ENCODE measurements at regions not wholly inside any gene's neighbourhood (a gene's known extent, or its start where the extent isn't known, plus 50 kb on each side); places are given as distances from the start of the nearest gene placed in this dataset.

- H3K4me2 ChIP-seq (ENCODE audit: insufficient read depth, low read length, poor library complexity, severe bottlenecking), result no peak overlapping the region
- no peak overlapping the region for H2AFZ ChIP-seq (ENCODE audit: low read length)
- H3K9me3 ChIP-seq (replicated peaks in 1 of 2; ENCODE audit: control insufficient read depth in 2 of 2, insufficient read depth in 1 of 2, low read depth in 1 of 2, low read length in 2 of 2), result peaks cover 0 to 8% of the 10 kb centered on the region in 2 donors
- H3K79me1 ChIP-seq (ENCODE audit: low read depth, low read length), result no peaks in the 10 kb centered on the region
- no peak overlapping the region for H4K91ac ChIP-seq (ENCODE audit: low read depth, low read length, poor library complexity)
- H3K4ac ChIP-seq (ENCODE audit: low read length), result no peak overlapping the region
- no peak for DNase-seq (ENCODE audit: low spot score)
- no peak overlapping the region for H2BK120ac ChIP-seq (ENCODE audit: low read depth, low read length)
- no peak overlapping the region for H4K8ac ChIP-seq (ENCODE audit: low read depth, low read length)
- H3K23ac ChIP-seq (ENCODE audit: low read depth, low read length, poor library complexity), result no peak overlapping the region
- H3K4me3 ChIP-seq (ENCODE audit: low read length in 2 of 2), result no peak overlapping the region
- H2BK15ac ChIP-seq (ENCODE audit: low read length), result no peak overlapping the region
- no peak overlapping the region for H2AK5ac ChIP-seq (ENCODE audit: low read depth, low read length)
- no peak overlapping the region for H3K18ac ChIP-seq (ENCODE audit: low read length)
- H3K14ac ChIP-seq (ENCODE audit: low read length), result no peak overlapping the region
- no peaks in the 10 kb centered on the region for H3K36me3 ChIP-seq (replicated peaks in 1 of 2; ENCODE audit: control insufficient read depth in 2 of 2, insufficient read depth in 2 of 2, low read length in 2 of 2)
- WGBS, 2 donors (ENCODE audit: extremely low coverage in 2 of 2, insufficient read length in 2 of 2, insufficient replicate concordance in 1 of 2), result no CpG with 5 or more reads among the region's 6 CpGs
- H3K4me1 ChIP-seq (ENCODE audit: control insufficient read depth in 2 of 2, insufficient read depth in 1 of 2, low read depth in 1 of 2, low read length in 2 of 2), result peaks cover 5 to 8% of the 10 kb centered on the region in 2 donors
- H3K27me3 ChIP-seq (ENCODE audit: control insufficient read depth in 3 of 3, insufficient read depth in 3 of 3, low read depth in 1 of 3, low read length in 3 of 3), result peaks cover 0 to 4% (median 0%) of the 10 kb centered on the region in 3 experiments
- H3K9ac ChIP-seq (ENCODE audit: low read depth, low read length, poor library complexity), result no peak overlapping the region
- no peak overlapping the region for H2BK12ac ChIP-seq (ENCODE audit: low read length)
- H3K27ac ChIP-seq (replicated peaks; ENCODE audit: low read length), result no peak overlapping the region
- H2BK5ac ChIP-seq (ENCODE audit: low read length), result no peak overlapping the region
Measured at GRCh38 chr9:95629585-95629984, 112.8 kb upstream of the PTCH1 start.

GRCh38 chr9:95627802-95628201, 111.0 kb upstream of the PTCH1 start:
- peaks cover 0 to 4% (median 0%) of the 10 kb centered on the region in 3 experiments for H3K27me3 ChIP-seq (ENCODE audit: control insufficient read depth in 3 of 3, insufficient read depth in 3 of 3, low read depth in 1 of 3, low read length in 3 of 3)
- H3K4ac ChIP-seq (ENCODE audit: low read length), result no peak overlapping the region
- no peak overlapping the region for H2BK15ac ChIP-seq (ENCODE audit: low read length)
- H3K14ac ChIP-seq (ENCODE audit: low read length), result no peak overlapping the region
- H3K9ac ChIP-seq (ENCODE audit: low read depth, low read length, poor library complexity), result no peak overlapping the region
- H3K4me2 ChIP-seq (ENCODE audit: insufficient read depth, low read length, poor library complexity, severe bottlenecking), result no peak overlapping the region
- no peak overlapping the region for H3K4me3 ChIP-seq (ENCODE audit: low read length in 2 of 2)
- no peak overlapping the region for H2BK12ac ChIP-seq (ENCODE audit: low read length)
- H3K27ac ChIP-seq (replicated peaks; ENCODE audit: low read length), result no peak overlapping the region
- H3K79me1 ChIP-seq (ENCODE audit: low read depth, low read length), result no peaks in the 10 kb centered on the region
- H2AFZ ChIP-seq (ENCODE audit: low read length), result no peak overlapping the region
- no peak overlapping the region for H4K91ac ChIP-seq (ENCODE audit: low read depth, low read length, poor library complexity)
- H3K9me3 ChIP-seq (replicated peaks in 1 of 2; ENCODE audit: control insufficient read depth in 2 of 2, insufficient read depth in 1 of 2, low read depth in 1 of 2, low read length in 2 of 2), result peaks cover 0 to 8% of the 10 kb centered on the region in 2 donors
- DNase-seq (ENCODE audit: low spot score), result no peak
- H2BK5ac ChIP-seq (ENCODE audit: low read length), result no peak overlapping the region
- H4K8ac ChIP-seq (ENCODE audit: low read depth, low read length), result no peak overlapping the region
- H2AK5ac ChIP-seq (ENCODE audit: low read depth, low read length), result peak overlapping the region; percentile 18
- no peak overlapping the region for H3K23ac ChIP-seq (ENCODE audit: low read depth, low read length, poor library complexity)
- H3K36me3 ChIP-seq (replicated peaks in 1 of 2; ENCODE audit: control insufficient read depth in 2 of 2, insufficient read depth in 2 of 2, low read length in 2 of 2), result no peaks in the 10 kb centered on the region
- H2BK120ac ChIP-seq (ENCODE audit: low read depth, low read length), result no peak overlapping the region
- no peak overlapping the region for H3K18ac ChIP-seq (ENCODE audit: low read length)
- no CpG with 5 or more reads among the region's 8 CpGs for WGBS, 2 donors (ENCODE audit: extremely low coverage in 2 of 2, insufficient read length in 2 of 2, insufficient replicate concordance in 1 of 2)
- peaks cover 2 to 8% of the 10 kb centered on the region in 2 donors for H3K4me1 ChIP-seq (ENCODE audit: control insufficient read depth in 2 of 2, insufficient read depth in 1 of 2, low read depth in 1 of 2, low read length in 2 of 2)

- H4K91ac ChIP-seq (ENCODE audit: low read depth, low read length, poor library complexity), result no peak overlapping the region
- H2BK5ac ChIP-seq (ENCODE audit: low read length), result no peak overlapping the region
- no peak overlapping the region for H3K9ac ChIP-seq (ENCODE audit: low read depth, low read length, poor library complexity)
- H2AK5ac ChIP-seq (ENCODE audit: low read depth, low read length), result no peak overlapping the region
- H4K8ac ChIP-seq (ENCODE audit: low read depth, low read length), result no peak overlapping the region
- H2BK120ac ChIP-seq (ENCODE audit: low read depth, low read length), result no peak overlapping the region
- no peak overlapping the region for H3K14ac ChIP-seq (ENCODE audit: low read length)
- peak overlapping the region; percentile 31 for H3K18ac ChIP-seq (ENCODE audit: low read length)
- peak overlapping the region; percentile 70 for H2BK15ac ChIP-seq (ENCODE audit: low read length)
- no peaks in the 10 kb centered on the region for H3K79me1 ChIP-seq (ENCODE audit: low read depth, low read length)
- no peak overlapping the region for H3K4ac ChIP-seq (ENCODE audit: low read length)
- peak overlapping the region; percentile 18 for H3K23ac ChIP-seq (ENCODE audit: low read depth, low read length, poor library complexity)
- H3K4me1 ChIP-seq (ENCODE audit: control insufficient read depth in 2 of 2, insufficient read depth in 1 of 2, low read depth in 1 of 2, low read length in 2 of 2), result peaks cover 2 to 8% of the 10 kb centered on the region in 2 donors
- peak overlapping the region; percentile 65 for H2AFZ ChIP-seq (ENCODE audit: low read length)
- H3K27me3 ChIP-seq (ENCODE audit: control insufficient read depth in 3 of 3, insufficient read depth in 3 of 3, low read depth in 1 of 3, low read length in 3 of 3), result peaks cover 0 to under 1% (median 0%) of the 10 kb centered on the region in 3 experiments
- H3K27ac ChIP-seq (replicated peaks; ENCODE audit: low read length), result no peak overlapping the region
- H3K36me3 ChIP-seq (replicated peaks in 1 of 2; ENCODE audit: control insufficient read depth in 2 of 2, insufficient read depth in 2 of 2, low read length in 2 of 2), result no peaks in the 10 kb centered on the region
- no peak overlapping the region for H3K4me3 ChIP-seq (ENCODE audit: low read length in 2 of 2)
- no peak overlapping the region for H3K4me2 ChIP-seq (ENCODE audit: insufficient read depth, low read length, poor library complexity, severe bottlenecking)
- no peak for DNase-seq (ENCODE audit: low spot score)
- no peak overlapping the region for H2BK12ac ChIP-seq (ENCODE audit: low read length)
- WGBS, 2 donors (ENCODE audit: extremely low coverage in 2 of 2, insufficient read length in 2 of 2, insufficient replicate concordance in 1 of 2), result no CpG with 5 or more reads among the region's 21 CpGs
- peaks cover 0 to 8% of the 10 kb centered on the region in 2 donors for H3K9me3 ChIP-seq (replicated peaks in 1 of 2; ENCODE audit: control insufficient read depth in 2 of 2, insufficient read depth in 1 of 2, low read depth in 1 of 2, low read length in 2 of 2)
Measured at GRCh38 chr9:95626885-95627558, 110.3 kb upstream of the PTCH1 start.

DNA sequence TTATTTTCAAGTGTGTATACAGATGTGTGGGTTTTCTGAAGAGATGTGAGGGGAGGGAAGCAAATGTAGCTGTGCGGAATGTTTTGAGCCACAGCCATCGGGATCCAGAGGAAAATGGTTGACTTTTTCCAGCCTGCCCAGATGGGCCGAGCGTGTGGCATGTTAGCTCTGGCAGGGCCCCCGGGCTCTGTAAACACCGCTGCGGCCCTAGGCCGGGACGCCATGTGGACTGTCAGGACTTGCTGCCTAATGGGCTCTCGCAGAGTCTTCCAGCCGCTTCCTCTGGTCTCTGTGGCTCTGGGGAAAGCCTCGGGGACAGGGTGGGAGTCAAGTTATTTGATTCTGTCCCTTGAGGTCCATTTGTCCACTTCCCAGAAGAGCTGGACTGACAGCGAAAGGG, 109.6 kb upstream of the PTCH1 start:
- H2BK120ac ChIP-seq (ENCODE audit: low read depth, low read length), result no peak overlapping the region

More for the DNA sequence above, 109.6 kb upstream of the PTCH1 start:
- Histone ChIP-seq H3K18ac (ENCODE audit: low read length) (peak overlapping the region; percentile 55), H3K4ac (ENCODE audit: low read length) (no peak overlapping the region), H3K4me1 (ENCODE audit: control insufficient read depth in 2 of 2, insufficient read depth in 1 of 2, low read depth in 1 of 2, low read length in 2 of 2) (peaks cover 2 to 8% of the 10 kb centered on the region in 2 donors), H3K79me1 (ENCODE audit: low read depth, low read length) (no peaks in the 10 kb centered on the region), H2BK12ac (ENCODE audit: low read length) (no peak overlapping the region), H4K91ac (ENCODE audit: low read depth, low read length, poor library complexity) (no peak overlapping the region), H3K27ac (replicated peaks; ENCODE audit: low read length) (no peak overlapping the region), H3K9me3 (replicated peaks in 1 of 2; ENCODE audit: control insufficient read depth in 2 of 2, insufficient read depth in 1 of 2, low read depth in 1 of 2, low read length in 2 of 2) (peaks cover 0 to 8% of the 10 kb centered on the region in 2 donors), H3K36me3 (replicated peaks in 1 of 2; ENCODE audit: control insufficient read depth in 2 of 2, insufficient read depth in 2 of 2, low read length in 2 of 2) (no peaks in the 10 kb centered on the region), H2BK5ac (ENCODE audit: low read length) (no peak overlapping the region), H2AK5ac (ENCODE audit: low read depth, low read length) (no peak overlapping the region), H3K9ac (ENCODE audit: low read depth, low read length, poor library complexity) (no peak overlapping the region), H4K8ac (ENCODE audit: low read depth, low read length) (no peak overlapping the region), H2AFZ (ENCODE audit: low read length) (peak overlapping the region; percentile 65), H3K23ac (ENCODE audit: low read depth, low read length, poor library complexity) (no peak overlapping the region), H2BK15ac (ENCODE audit: low read length) (peak overlapping the region; percentile 70), H3K4me3 (ENCODE audit: low read length in 2 of 2) (no peak overlapping the region), H3K4me2 (ENCODE audit: insufficient read depth, low read length, poor library complexity, severe bottlenecking) (no peak overlapping the region), H3K27me3 (ENCODE audit: control insufficient read depth in 3 of 3, insufficient read depth in 3 of 3, low read depth in 1 of 3, low read length in 3 of 3) (no peaks in the 10 kb centered on the region), H3K14ac (ENCODE audit: low read length) (no peak overlapping the region)
- WGBS, 2 donors (ENCODE audit: extremely low coverage in 2 of 2, insufficient read length in 2 of 2, insufficient replicate concordance in 1 of 2), result no CpG with 5 or more reads among the region's 13 CpGs
- DNase-seq (ENCODE audit: low spot score), result no peak
